ENCODE measurements at regions not wholly inside any gene's neighbourhood (a gene's known extent, or its start where the extent isn't known, plus 50 kb on each side); places are given as distances from the start of the nearest gene placed in this dataset.

DNA sequence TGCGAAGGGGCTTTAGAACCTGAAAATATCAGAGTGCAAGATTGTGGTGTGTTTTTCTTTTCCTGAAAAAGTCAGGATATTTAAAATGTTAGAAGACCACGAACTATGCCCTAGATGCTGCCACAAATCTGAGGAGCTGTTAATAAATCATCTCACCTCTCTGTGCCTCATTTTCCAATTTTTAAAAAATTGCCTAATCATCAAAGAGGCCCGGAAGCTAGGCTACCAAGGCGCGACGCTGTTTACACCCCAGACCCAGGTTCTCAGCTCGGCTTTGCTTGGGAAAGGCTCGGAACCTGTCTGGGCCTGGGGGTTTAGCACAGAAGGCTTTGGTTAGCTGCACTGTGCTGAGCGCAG, 409.6 kb downstream of the BCOR start:
- TF ChIP-seq, protein P1, sequence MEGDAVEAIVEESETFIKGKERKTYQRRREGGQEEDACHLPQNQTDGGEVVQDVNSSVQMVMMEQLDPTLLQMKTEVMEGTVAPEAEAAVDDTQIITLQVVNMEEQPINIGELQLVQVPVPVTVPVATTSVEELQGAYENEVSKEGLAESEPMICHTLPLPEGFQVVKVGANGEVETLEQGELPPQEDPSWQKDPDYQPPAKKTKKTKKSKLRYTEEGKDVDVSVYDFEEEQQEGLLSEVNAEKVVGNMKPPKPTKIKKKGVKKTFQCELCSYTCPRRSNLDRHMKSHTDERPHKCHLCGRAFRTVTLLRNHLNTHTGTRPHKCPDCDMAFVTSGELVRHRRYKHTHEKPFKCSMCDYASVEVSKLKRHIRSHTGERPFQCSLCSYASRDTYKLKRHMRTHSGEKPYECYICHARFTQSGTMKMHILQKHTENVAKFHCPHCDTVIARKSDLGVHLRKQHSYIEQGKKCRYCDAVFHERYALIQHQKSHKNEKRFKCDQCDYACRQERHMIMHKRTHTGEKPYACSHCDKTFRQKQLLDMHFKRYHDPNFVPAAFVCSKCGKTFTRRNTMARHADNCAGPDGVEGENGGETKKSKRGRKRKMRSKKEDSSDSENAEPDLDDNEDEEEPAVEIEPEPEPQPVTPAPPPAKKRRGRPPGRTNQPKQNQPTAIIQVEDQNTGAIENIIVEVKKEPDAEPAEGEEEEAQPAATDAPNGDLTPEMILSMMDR (IDR thresholded peaks at IDR 0.05; ENCODE audit: low read depth, low read length, poor library complexity, severe bottlenecking) = no peak
- no peak for TF ChIP-seq EZH2phosphoT487 (IDR thresholded peaks at IDR 0.05; ENCODE audit: borderline replicate concordance, low read length)

Data from DOHH2 (cell line).